Memory B cell (primary cell): ENCODE measurements at regions not wholly inside any gene's neighbourhood (a gene's known extent, or its start where the extent isn't known, plus 50 kb on each side); places are given as distances from the start of the nearest gene placed in this dataset.

Experiments used
- ATAC-seq: fragments of 150-1000 bp; cut with Tn5 transposase; 2 replicates; pipeline ENCODE4 v1.10.0; 2021; ENCODE audit warnings: low read depth, mild to moderate bottlenecking, moderate library complexity
- DNase-seq, 2 donors: peaks; one replicate each; pipeline ENCODE4 v3.0.0; 2022; ENCODE audit warnings: low spot score in 2 of 2
- H3K27ac Mint-ChIP-seq: one replicate; pipeline ENCODE4 v1.8.0; 2022; ENCODE audit warnings: mild to moderate bottlenecking, moderate library complexity, mixed read lengths
- H3K27me3 Mint-ChIP-seq: one replicate; pipeline ENCODE4 v1.8.0; 2022; ENCODE audit warnings: mixed read lengths
- H3K36me3 Mint-ChIP-seq: one replicate; pipeline ENCODE4 v1.8.0; 2022; ENCODE audit warnings: mild to moderate bottlenecking, mixed read lengths
- H3K4me1 Mint-ChIP-seq: one replicate; pipeline ENCODE4 v1.8.0; 2022; ENCODE audit warnings: mixed read lengths
- H3K4me3 Mint-ChIP-seq: one replicate; pipeline ENCODE4 v1.8.0; 2022; ENCODE audit warnings: mild to moderate bottlenecking, moderate library complexity, mixed read lengths
- H3K9me3 Mint-ChIP-seq: one replicate; pipeline ENCODE4 v1.8.0; 2022; ENCODE audit warnings: mixed read lengths

GRCh38 chr17:77736721-77737120, 221.8 kb upstream of the TNRC6C start:
- Mint-ChIP-seq H3K27ac (no peak overlapping the region), H3K4me3 (no peak overlapping the region), H3K36me3 (peaks cover 3% of the 10 kb centered on the region), H3K4me1 (no peaks in the 10 kb centered on the region), H3K9me3 (peaks cover 5% of the 10 kb centered on the region), H3K27me3 (peaks cover 11% of the 10 kb centered on the region)
- no peak for ATAC-seq
- DNase-seq = no peak

GRCh38 chr17:77737442-77738265, 220.8 kb upstream of the TNRC6C start:
- Mint-ChIP-seq H3K9me3 (peaks cover 2% of the 10 kb centered on the region), H3K27me3 (peaks cover 11% of the 10 kb centered on the region), H3K27ac (no peak overlapping the region), H3K36me3 (peaks cover under 1% of the 10 kb centered on the region), H3K4me3 (no peak overlapping the region), H3K4me1 (no peaks in the 10 kb centered on the region)
- no peak for ATAC-seq
- DNase-seq = no peak

- DNase-seq (no peak), ATAC-seq (no peak)
- Mint-ChIP-seq H3K27ac (no peak overlapping the region), H3K27me3 (peaks cover 9% of the 10 kb centered on the region), H3K4me1 (no peaks in the 10 kb centered on the region), H3K9me3 (no peaks in the 10 kb centered on the region), H3K4me3 (no peak overlapping the region), H3K36me3 (no peaks in the 10 kb centered on the region)
Observed at GRCh38 chr17:77738751-77739531, 219.6 kb upstream of the TNRC6C start.

GRCh38 chr17:77740481-77740880, 218.0 kb upstream of the TNRC6C start:
- H3K9me3 Mint-ChIP-seq = peaks cover 5% of the 10 kb centered on the region
- no peak for DNase-seq
- H3K27me3 Mint-ChIP-seq = peaks cover 15% of the 10 kb centered on the region
- H3K4me1 Mint-ChIP-seq = peaks cover 3% of the 10 kb centered on the region
- peaks cover 2% of the 10 kb centered on the region for H3K36me3 Mint-ChIP-seq
- H3K4me3 Mint-ChIP-seq = no peak overlapping the region
- H3K27ac Mint-ChIP-seq = no peak overlapping the region
- ATAC-seq = no peak

- Mint-ChIP-seq H3K36me3 (peaks cover 2% of the 10 kb centered on the region), H3K4me1 (peaks cover 3% of the 10 kb centered on the region), H3K27ac (no peak overlapping the region), H3K27me3 (peaks cover 14% of the 10 kb centered on the region), H3K4me3 (no peak overlapping the region), H3K9me3 (peaks cover 5% of the 10 kb centered on the region)
- ATAC-seq (no peak), DNase-seq (no peak)
Observed at GRCh38 chr17:77741109-77741508, 217.4 kb upstream of the TNRC6C start.

GRCh38 chr17:77742579-77742978, 215.9 kb upstream of the TNRC6C start:
- Mint-ChIP-seq H3K4me1 (peaks cover 3% of the 10 kb centered on the region), H3K36me3 (peaks cover 2% of the 10 kb centered on the region), H3K27ac (no peak overlapping the region), H3K4me3 (no peak overlapping the region), H3K27me3 (peaks cover 16% of the 10 kb centered on the region), H3K9me3 (peaks cover 5% of the 10 kb centered on the region)
- ATAC-seq (no peak), DNase-seq (no peak)

- H3K4me1 Mint-ChIP-seq = peaks cover 3% of the 10 kb centered on the region
- H3K27ac Mint-ChIP-seq = no peak overlapping the region
- ATAC-seq = no peak
- no peak for DNase-seq
- peaks cover 2% of the 10 kb centered on the region for H3K36me3 Mint-ChIP-seq
- no peak overlapping the region for H3K4me3 Mint-ChIP-seq
- peaks cover 16% of the 10 kb centered on the region for H3K27me3 Mint-ChIP-seq
- H3K9me3 Mint-ChIP-seq = peaks cover 5% of the 10 kb centered on the region
Observed at GRCh38 chr17:77744066-77744988, 214.2 kb upstream of the TNRC6C start.

- no peak overlapping the region for H3K27ac Mint-ChIP-seq
- ATAC-seq (no peak), DNase-seq (no peak)
- H3K4me1 Mint-ChIP-seq = peaks cover 3% of the 10 kb centered on the region
- H3K27me3 Mint-ChIP-seq = peaks cover 16% of the 10 kb centered on the region
- peaks cover 2% of the 10 kb centered on the region for H3K36me3 Mint-ChIP-seq
- H3K4me3 Mint-ChIP-seq = no peak overlapping the region
- H3K9me3 Mint-ChIP-seq = peaks cover 5% of the 10 kb centered on the region
Observed at GRCh38 chr17:77745702-77746101, 212.8 kb upstream of the TNRC6C start.

- DNase-seq (no peak), ATAC-seq (no peak)
- Mint-ChIP-seq H3K36me3 (peaks cover 2% of the 10 kb centered on the region), H3K9me3 (peaks cover 5% of the 10 kb centered on the region), H3K4me1 (peaks cover 3% of the 10 kb centered on the region), H3K27ac (no peak overlapping the region), H3K4me3 (no peak overlapping the region), H3K27me3 (peaks cover 16% of the 10 kb centered on the region)
Observed at GRCh38 chr17:77746393-77746792, 212.1 kb upstream of the TNRC6C start.

- H3K36me3 Mint-ChIP-seq = peaks cover 2% of the 10 kb centered on the region
- peaks cover 3% of the 10 kb centered on the region for H3K4me1 Mint-ChIP-seq
- peaks cover 12% of the 10 kb centered on the region for H3K27me3 Mint-ChIP-seq
- ATAC-seq = no peak
- H3K4me3 Mint-ChIP-seq = no peak overlapping the region
- no peak for DNase-seq
- H3K27ac Mint-ChIP-seq = no peak overlapping the region
- H3K9me3 Mint-ChIP-seq = peaks cover 5% of the 10 kb centered on the region
Observed at GRCh38 chr17:77746896-77747554, 211.5 kb upstream of the TNRC6C start.

GRCh38 chr17:77748436-77748835, 210.1 kb upstream of the TNRC6C start:
- peaks cover 3% of the 10 kb centered on the region for H3K4me1 Mint-ChIP-seq
- H3K27ac Mint-ChIP-seq = no peak overlapping the region

GRCh38 chr17:77749321-77749751, 209.2 kb upstream of the TNRC6C start:
- ATAC-seq = no peak
- Mint-ChIP-seq H3K9me3 (peaks cover 5% of the 10 kb centered on the region), H3K27ac (no peak overlapping the region), H3K4me1 (peaks cover 3% of the 10 kb centered on the region), H3K36me3 (peaks cover 2% of the 10 kb centered on the region), H3K27me3 (peaks cover 9% of the 10 kb centered on the region), H3K4me3 (no peak overlapping the region)
- DNase-seq = no peak

More at GRCh38 chr17:77748436-77748835, 210.1 kb upstream of the TNRC6C start:
- H3K27me3 Mint-ChIP-seq = peaks cover 9% of the 10 kb centered on the region
- H3K9me3 Mint-ChIP-seq = peaks cover 5% of the 10 kb centered on the region
- H3K36me3 Mint-ChIP-seq = peaks cover 2% of the 10 kb centered on the region
- ATAC-seq (no peak), DNase-seq (no peak)
- H3K4me3 Mint-ChIP-seq = no peak overlapping the region

- Mint-ChIP-seq H3K27me3 (peaks cover 12% of the 10 kb centered on the region), H3K36me3 (peaks cover 2% of the 10 kb centered on the region), H3K9me3 (peaks cover 2% of the 10 kb centered on the region), H3K4me3 (no peak overlapping the region), H3K27ac (no peak overlapping the region), H3K4me1 (no peaks in the 10 kb centered on the region)
- ATAC-seq (no peak), DNase-seq (no peak)
Observed at GRCh38 chr17:77749989-77750388, 208.5 kb upstream of the TNRC6C start.
